WTC11 (cell line): ENCODE measurements at regions not wholly inside any gene's neighbourhood (a gene's known extent, or its start where the extent isn't known, plus 50 kb on each side); places are given as distances from the start of the nearest gene placed in this dataset.

Experiments
- ATAC-seq: fragments of 200-7000 bp; cut with Tn5 transposase; 2 replicates; pipeline ENCODE4 v1.10.0; 2021; ENCODE audit warnings: mild to moderate bottlenecking, moderate library complexity
- CTCF ChIA-PET: fragments of 300-600 bp; sonication (Branson Sonifier 250); formaldehyde crosslinking; loops from one replicate; lab custom pipeline; 2021; ENCODE audit warnings: antibody characterized with exemption; lab: Charles Lee
- POLR2A ChIA-PET: fragments of 350-600 bp; sonication (Branson Sonifier 250); formaldehyde crosslinking; loops from one replicate; lab custom pipeline; 2021; ENCODE audit warnings: antibody characterized with exemption; lab: Charles Lee
- DNase-seq: peaks from one replicate; pipeline ENCODE4 v3.0.0; 2021; ENCODE audit warnings: low spot score
- H3K27ac Mint-ChIP-seq: 2 replicates; pipeline ENCODE4 v1.8.0; 2021; ENCODE audit warnings: mixed read lengths
- H3K27me3 Mint-ChIP-seq: 2 replicates; pipeline ENCODE4 v1.8.0; 2021; ENCODE audit warnings: low read depth, mild to moderate bottlenecking, moderate library complexity, mixed read lengths
- H3K36me3 Mint-ChIP-seq: 2 replicates; pipeline ENCODE4 v1.8.0; 2021; ENCODE audit warnings: mixed read lengths
- H3K4me1 Mint-ChIP-seq: 2 replicates; pipeline ENCODE4 v1.8.0; 2022; ENCODE audit warnings: mixed read lengths
- H3K4me3 Mint-ChIP-seq: 2 replicates; pipeline ENCODE4 v1.8.0; 2021; ENCODE audit warnings: mild to moderate bottlenecking, moderate library complexity, mixed read lengths
- H3K9me3 Mint-ChIP-seq: 2 replicates; pipeline ENCODE4 v1.8.0; 2021; ENCODE audit warnings: mixed read lengths
- ETV6 ChIP-seq: sonication (generic); formaldehyde crosslinking; IDR thresholded peaks from 2 replicates; pipeline ENCODE4 v1.8.1; 2022; ENCODE audit warnings: mild to moderate bottlenecking, missing genetic modification reagents
- FOXK1 ChIP-seq: sonication (generic); formaldehyde crosslinking; IDR thresholded peaks from 2 replicates; pipeline ENCODE4 v1.8.0; 2022; ENCODE audit warnings: mild to moderate bottlenecking, moderate library complexity, missing genetic modification reagents
- NFE2L1 ChIP-seq: sonication (generic); formaldehyde crosslinking; IDR thresholded peaks from 2 replicates; pipeline ENCODE4 v1.8.1; 2023; ENCODE audit warnings: missing genetic modification reagents
- RELA ChIP-seq: sonication (generic); formaldehyde crosslinking; IDR thresholded peaks from 2 replicates; pipeline ENCODE4 v1.8.1; 2022; ENCODE audit warnings: missing genetic modification reagents, mild to moderate bottlenecking, borderline replicate concordance
- RORB ChIP-seq: fragments of 250-450 bp; sonication (Bioruptor Pico); IDR thresholded peaks from 2 replicates; pipeline ENCODE4 v1.9.0; 2021; ENCODE audit warnings: mild to moderate bottlenecking
- SMAD3 ChIP-seq: sonication (generic); formaldehyde crosslinking; IDR thresholded peaks from 2 replicates; pipeline ENCODE4 v1.8.0; 2022; ENCODE audit warnings: missing genetic modification reagents, mild to moderate bottlenecking, borderline replicate concordance
- TP53 ChIP-seq: sonication (generic); formaldehyde crosslinking; IDR thresholded peaks from 2 replicates; pipeline ENCODE4 v1.8.1; 2023; ENCODE audit warnings: mild to moderate bottlenecking, missing genetic modification reagents
- ZNF121 ChIP-seq: sonication (generic); formaldehyde crosslinking; IDR thresholded peaks from 2 replicates; pipeline ENCODE4 v1.8.0; 2023; ENCODE audit warnings: missing genetic modification reagents
- ZNF138 ChIP-seq: sonication (generic); formaldehyde crosslinking; conservative IDR thresholded peaks from 2 replicates; pipeline ENCODE4 v1.8.1; 2022; ENCODE audit warnings: mild to moderate bottlenecking, moderate library complexity, missing genetic modification reagents
- ZNF263 ChIP-seq: sonication (generic); formaldehyde crosslinking; IDR thresholded peaks from 2 replicates; pipeline ENCODE4 v1.8.1; 2022; ENCODE audit warnings: low read depth, mild to moderate bottlenecking, moderate library complexity, missing genetic modification reagents
- ZNF416 ChIP-seq: fragments of 250-450 bp; sonication (Bioruptor Pico); IDR thresholded peaks from 2 replicates; pipeline ENCODE4 v1.9.0; 2021; ENCODE audit warnings: mild to moderate bottlenecking, inconsistent platforms
- TF ChIP-seq, protein P1 (sequence below): sonication (generic); formaldehyde crosslinking; IDR thresholded peaks from 2 replicates; pipeline ENCODE4 v1.8.1; 2022; ENCODE audit warnings: mild to moderate bottlenecking, moderate library complexity, missing genetic modification reagents
- TF ChIP-seq, protein P2 (sequence below): fragments of 250-450 bp; sonication (Bioruptor Pico); IDR thresholded peaks from 2 replicates; pipeline ENCODE4 v1.9.0; 2021; ENCODE audit warnings: mild to moderate bottlenecking, borderline replicate concordance
- TF ChIP-seq, protein P3 (sequence below): sonication (generic); formaldehyde crosslinking; IDR thresholded peaks from 2 replicates; pipeline ENCODE4 v1.8.1; 2023; ENCODE audit warnings: mild to moderate bottlenecking, moderate library complexity, missing genetic modification reagents
- TF ChIP-seq, protein P4 (sequence below): sonication (generic); formaldehyde crosslinking; IDR thresholded peaks from 2 replicates; pipeline ENCODE4 v1.8.1; 2022; ENCODE audit warnings: low read depth, missing genetic modification reagents, borderline replicate concordance
- TF ChIP-seq, protein P5 (sequence below): sonication (generic); formaldehyde crosslinking; IDR thresholded peaks from 2 replicates; pipeline ENCODE4 v1.8.1; 2022; ENCODE audit warnings: missing genetic modification reagents, borderline replicate concordance

DNA sequence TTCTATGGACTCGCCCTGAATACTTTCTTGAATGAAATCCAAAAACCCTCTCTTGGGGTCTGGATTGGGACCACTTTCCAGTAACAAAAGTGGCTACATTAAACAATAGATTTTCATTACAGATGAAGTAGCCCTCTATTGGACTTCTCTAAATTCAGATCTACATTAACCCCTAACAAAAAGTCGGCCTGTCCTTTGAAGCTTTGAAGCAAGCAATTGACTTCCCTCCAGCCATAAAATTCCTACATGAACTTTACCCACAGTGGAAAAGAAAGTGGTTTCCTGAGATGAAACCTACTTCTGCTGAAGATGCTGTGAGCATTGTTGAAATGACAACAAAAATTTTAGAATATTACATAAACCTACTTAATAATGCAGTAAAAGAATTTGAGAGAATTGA lies 967.1 kb upstream of the ROBO1 start:
- ATAC-seq (no peak), DNase-seq (no peak)
- Mint-ChIP-seq H3K27ac (no peak overlapping the region), H3K4me1 (peaks cover 4% of the 10 kb centered on the region; the same call in 1 of the 2 replicates), H3K4me3 (no peak overlapping the region), H3K9me3 (peaks cover 26% of the 10 kb centered on the region), H3K36me3 (peaks cover 3% of the 10 kb centered on the region; the same call in 1 of the 2 replicates), H3K27me3 (no peaks in the 10 kb centered on the region)
- ChIA-PET CTCF (no interaction called here), POLR2A (no interaction called here)
- no peak for TF ChIP-seq ZNF138 (CRISPR knock-in tag)
- TF ChIP-seq RELA (CRISPR knock-in tag), result no peak
- TF ChIP-seq, protein P1, sequence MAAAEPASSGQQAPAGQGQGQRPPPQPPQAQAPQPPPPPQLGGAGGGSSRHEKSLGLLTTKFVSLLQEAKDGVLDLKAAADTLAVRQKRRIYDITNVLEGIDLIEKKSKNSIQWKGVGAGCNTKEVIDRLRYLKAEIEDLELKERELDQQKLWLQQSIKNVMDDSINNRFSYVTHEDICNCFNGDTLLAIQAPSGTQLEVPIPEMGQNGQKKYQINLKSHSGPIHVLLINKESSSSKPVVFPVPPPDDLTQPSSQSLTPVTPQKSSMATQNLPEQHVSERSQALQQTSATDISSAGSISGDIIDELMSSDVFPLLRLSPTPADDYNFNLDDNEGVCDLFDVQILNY (CRISPR knock-in tag), result no peak
- TF ChIP-seq, protein P2, sequence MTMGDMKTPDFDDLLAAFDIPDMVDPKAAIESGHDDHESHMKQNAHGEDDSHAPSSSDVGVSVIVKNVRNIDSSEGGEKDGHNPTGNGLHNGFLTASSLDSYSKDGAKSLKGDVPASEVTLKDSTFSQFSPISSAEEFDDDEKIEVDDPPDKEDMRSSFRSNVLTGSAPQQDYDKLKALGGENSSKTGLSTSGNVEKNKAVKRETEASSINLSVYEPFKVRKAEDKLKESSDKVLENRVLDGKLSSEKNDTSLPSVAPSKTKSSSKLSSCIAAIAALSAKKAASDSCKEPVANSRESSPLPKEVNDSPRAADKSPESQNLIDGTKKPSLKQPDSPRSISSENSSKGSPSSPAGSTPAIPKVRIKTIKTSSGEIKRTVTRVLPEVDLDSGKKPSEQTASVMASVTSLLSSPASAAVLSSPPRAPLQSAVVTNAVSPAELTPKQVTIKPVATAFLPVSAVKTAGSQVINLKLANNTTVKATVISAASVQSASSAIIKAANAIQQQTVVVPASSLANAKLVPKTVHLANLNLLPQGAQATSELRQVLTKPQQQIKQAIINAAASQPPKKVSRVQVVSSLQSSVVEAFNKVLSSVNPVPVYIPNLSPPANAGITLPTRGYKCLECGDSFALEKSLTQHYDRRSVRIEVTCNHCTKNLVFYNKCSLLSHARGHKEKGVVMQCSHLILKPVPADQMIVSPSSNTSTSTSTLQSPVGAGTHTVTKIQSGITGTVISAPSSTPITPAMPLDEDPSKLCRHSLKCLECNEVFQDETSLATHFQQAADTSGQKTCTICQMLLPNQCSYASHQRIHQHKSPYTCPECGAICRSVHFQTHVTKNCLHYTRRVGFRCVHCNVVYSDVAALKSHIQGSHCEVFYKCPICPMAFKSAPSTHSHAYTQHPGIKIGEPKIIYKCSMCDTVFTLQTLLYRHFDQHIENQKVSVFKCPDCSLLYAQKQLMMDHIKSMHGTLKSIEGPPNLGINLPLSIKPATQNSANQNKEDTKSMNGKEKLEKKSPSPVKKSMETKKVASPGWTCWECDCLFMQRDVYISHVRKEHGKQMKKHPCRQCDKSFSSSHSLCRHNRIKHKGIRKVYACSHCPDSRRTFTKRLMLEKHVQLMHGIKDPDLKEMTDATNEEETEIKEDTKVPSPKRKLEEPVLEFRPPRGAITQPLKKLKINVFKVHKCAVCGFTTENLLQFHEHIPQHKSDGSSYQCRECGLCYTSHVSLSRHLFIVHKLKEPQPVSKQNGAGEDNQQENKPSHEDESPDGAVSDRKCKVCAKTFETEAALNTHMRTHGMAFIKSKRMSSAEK, result no peak
- TF ChIP-seq ZNF121, result no peak
- TF ChIP-seq ZNF263 (CRISPR knock-in tag), result no peak
- TF ChIP-seq TP53 (CRISPR knock-in tag), result no peak
- TF ChIP-seq, protein P3, sequence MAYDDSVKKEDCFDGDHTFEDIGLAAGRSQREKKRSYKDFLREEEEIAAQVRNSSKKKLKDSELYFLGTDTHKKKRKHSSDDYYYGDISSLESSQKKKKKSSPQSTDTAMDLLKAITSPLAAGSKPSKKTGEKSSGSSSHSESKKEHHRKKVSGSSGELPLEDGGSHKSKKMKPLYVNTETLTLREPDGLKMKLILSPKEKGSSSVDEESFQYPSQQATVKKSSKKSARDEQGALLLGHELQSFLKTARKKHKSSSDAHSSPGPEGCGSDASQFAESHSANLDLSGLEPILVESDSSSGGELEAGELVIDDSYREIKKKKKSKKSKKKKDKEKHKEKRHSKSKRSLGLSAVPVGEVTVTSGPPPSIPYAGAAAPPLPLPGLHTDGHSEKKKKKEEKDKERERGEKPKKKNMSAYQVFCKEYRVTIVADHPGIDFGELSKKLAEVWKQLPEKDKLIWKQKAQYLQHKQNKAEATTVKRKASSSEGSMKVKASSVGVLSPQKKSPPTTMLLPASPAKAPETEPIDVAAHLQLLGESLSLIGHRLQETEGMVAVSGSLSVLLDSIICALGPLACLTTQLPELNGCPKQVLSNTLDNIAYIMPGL (CRISPR knock-in tag), result no peak
- TF ChIP-seq, protein P4, sequence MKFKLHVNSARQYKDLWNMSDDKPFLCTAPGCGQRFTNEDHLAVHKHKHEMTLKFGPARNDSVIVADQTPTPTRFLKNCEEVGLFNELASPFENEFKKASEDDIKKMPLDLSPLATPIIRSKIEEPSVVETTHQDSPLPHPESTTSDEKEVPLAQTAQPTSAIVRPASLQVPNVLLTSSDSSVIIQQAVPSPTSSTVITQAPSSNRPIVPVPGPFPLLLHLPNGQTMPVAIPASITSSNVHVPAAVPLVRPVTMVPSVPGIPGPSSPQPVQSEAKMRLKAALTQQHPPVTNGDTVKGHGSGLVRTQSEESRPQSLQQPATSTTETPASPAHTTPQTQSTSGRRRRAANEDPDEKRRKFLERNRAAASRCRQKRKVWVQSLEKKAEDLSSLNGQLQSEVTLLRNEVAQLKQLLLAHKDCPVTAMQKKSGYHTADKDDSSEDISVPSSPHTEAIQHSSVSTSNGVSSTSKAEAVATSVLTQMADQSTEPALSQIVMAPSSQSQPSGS (CRISPR knock-in tag), result no peak
- no peak for TF ChIP-seq NFE2L1 (CRISPR knock-in tag)

DNA sequence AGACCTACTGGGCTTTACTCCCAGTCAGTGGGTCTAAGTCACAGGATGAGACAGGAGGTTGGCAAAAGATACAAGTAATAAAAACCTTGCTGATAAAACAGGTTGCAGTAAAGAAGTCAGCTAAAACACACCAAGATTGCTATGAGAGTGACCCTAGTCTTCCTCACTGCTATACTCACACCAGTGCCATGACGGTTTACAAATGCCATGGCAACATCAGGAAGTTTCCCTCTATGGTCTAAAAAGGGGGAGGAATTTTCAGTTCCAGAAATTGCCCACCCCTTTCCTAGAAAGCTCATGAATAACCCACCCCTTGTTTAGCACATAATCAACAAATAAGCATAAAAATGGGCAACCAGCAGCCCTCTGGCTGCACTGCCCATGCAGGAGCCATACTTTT lies 966.7 kb upstream of the ROBO1 start:
- peaks cover 3% of the 10 kb centered on the region; the same call in 1 of the 2 replicates for H3K36me3 Mint-ChIP-seq
- ATAC-seq, result no peak
- H3K4me1 Mint-ChIP-seq, result peaks cover 4% of the 10 kb centered on the region; the same call in 1 of the 2 replicates
- TF ChIP-seq ZNF416 (CRISPR knock-in tag) (no peak), RORB (CRISPR knock-in tag) (no peak), FOXK1 (no peak), SMAD3 (CRISPR knock-in tag) (no peak), ETV6 (CRISPR knock-in tag) (no peak)
- TF ChIP-seq, protein P5, sequence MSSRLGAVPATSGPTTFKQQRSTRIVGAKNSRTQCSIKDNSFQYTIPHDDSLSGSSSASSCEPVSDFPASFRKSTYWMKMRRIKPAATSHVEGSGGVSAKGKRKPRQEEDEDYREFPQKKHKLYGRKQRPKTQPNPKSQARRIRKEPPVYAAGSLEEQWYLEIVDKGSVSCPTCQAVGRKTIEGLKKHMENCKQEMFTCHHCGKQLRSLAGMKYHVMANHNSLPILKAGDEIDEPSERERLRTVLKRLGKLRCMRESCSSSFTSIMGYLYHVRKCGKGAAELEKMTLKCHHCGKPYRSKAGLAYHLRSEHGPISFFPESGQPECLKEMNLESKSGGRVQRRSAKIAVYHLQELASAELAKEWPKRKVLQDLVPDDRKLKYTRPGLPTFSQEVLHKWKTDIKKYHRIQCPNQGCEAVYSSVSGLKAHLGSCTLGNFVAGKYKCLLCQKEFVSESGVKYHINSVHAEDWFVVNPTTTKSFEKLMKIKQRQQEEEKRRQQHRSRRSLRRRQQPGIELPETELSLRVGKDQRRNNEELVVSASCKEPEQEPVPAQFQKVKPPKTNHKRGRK (CRISPR knock-in tag), result no peak
- TF ChIP-seq, protein P2, result no peak
- TF ChIP-seq, all 79 proteins: peak for 0
- ChIA-PET CTCF (no interaction called here), POLR2A (no interaction called here)
- no peaks in the 10 kb centered on the region for H3K27me3 Mint-ChIP-seq
- H3K27ac Mint-ChIP-seq, result no peak overlapping the region
- DNase-seq, result no peak
- H3K9me3 Mint-ChIP-seq, result peaks cover 21% of the 10 kb centered on the region
- no peak overlapping the region for H3K4me3 Mint-ChIP-seq
